NB4 (cell line): ENCODE measurements at regions not wholly inside any gene's neighbourhood (a gene's known extent, or its start where the extent isn't known, plus 50 kb on each side); places are given as distances from the start of the nearest gene placed in this dataset.

Experiments
- CTCF ChIP-seq: IDR thresholded peaks from one replicate; pipeline ENCODE4 v1.5.1; 2012; ENCODE audit warnings: low read depth, low read length
- POLR2A ChIP-seq: IDR thresholded peaks from 2 replicates; pipeline ENCODE4 v1.6.1; 2011; ENCODE audit warnings: mild to moderate bottlenecking; ENCODE audit not compliant: insufficient read length; ENCODE audit errors: extremely low read depth
- TF ChIP-seq, protein P1 (sequence below): IDR thresholded peaks from 2 replicates; pipeline ENCODE4 v1.6.1; 2011; ENCODE audit warnings: low read depth, low read length

- TF ChIP-seq CTCF (no peak), POLR2A (no peak)
- TF ChIP-seq, protein P1, sequence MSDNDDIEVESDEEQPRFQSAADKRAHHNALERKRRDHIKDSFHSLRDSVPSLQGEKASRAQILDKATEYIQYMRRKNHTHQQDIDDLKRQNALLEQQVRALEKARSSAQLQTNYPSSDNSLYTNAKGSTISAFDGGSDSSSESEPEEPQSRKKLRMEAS = no peak
Observed at GRCh38 chr1:47511825-47512224, 74.0 kb downstream of the FOXD2 start.
